ENCODE measurements at regions not wholly inside any gene's neighbourhood (a gene's known extent, or its start where the extent isn't known, plus 50 kb on each side); places are given as distances from the start of the nearest gene placed in this dataset.
A peak's percentile ranks its signal among the peaks of the same experiment; 100 is the strongest.

GRCh38 chr2:111667001-111667400 is 217.0 kb downstream of the ANAPC1 start:
- TF ChIP-seq CTCF (conservative IDR thresholded peaks at IDR 0.05; ENCODE audit: low read depth, low read length), result no peak
- DNase-seq (ENCODE audit: low read depth), result no peak

GRCh38 chr2:111667542-111668273 is 216.3 kb downstream of the ANAPC1 start:
- peak; percentile 84 for TF ChIP-seq CTCF (conservative IDR thresholded peaks at IDR 0.05; ENCODE audit: low read depth, low read length)
- peak; percentile 60 for DNase-seq (ENCODE audit: low read depth)
- H3K4me3 ChIP-seq (ENCODE audit: low read depth, low read length), result no peak overlapping the region

More at GRCh38 chr2:111667001-111667400, 217.0 kb downstream of the ANAPC1 start:
- H3K4me3 ChIP-seq (ENCODE audit: low read depth, low read length), result no peak overlapping the region

- no peak overlapping the region for H3K4me3 ChIP-seq (ENCODE audit: low read depth, low read length)
- no peak for TF ChIP-seq CTCF (conservative IDR thresholded peaks at IDR 0.05; ENCODE audit: low read depth, low read length)
- DNase-seq (ENCODE audit: low read depth), result no peak
Measured at GRCh38 chr2:111668274-111668616, 215.7 kb downstream of the ANAPC1 start.

GRCh38 chr2:111668741-111669140 is 215.3 kb downstream of the ANAPC1 start:
- no peak for DNase-seq (ENCODE audit: low read depth)
- no peak overlapping the region for H3K4me3 ChIP-seq (ENCODE audit: low read depth, low read length)
- no peak for TF ChIP-seq CTCF (conservative IDR thresholded peaks at IDR 0.05; ENCODE audit: low read depth, low read length)

- no peak for DNase-seq (ENCODE audit: low read depth)
- no peak overlapping the region for H3K4me3 ChIP-seq (ENCODE audit: low read depth, low read length)
- TF ChIP-seq CTCF (conservative IDR thresholded peaks at IDR 0.05; ENCODE audit: low read depth, low read length), result no peak
Measured at GRCh38 chr2:111669928-111670695, 213.9 kb downstream of the ANAPC1 start.

GRCh38 chr2:111670776-111671175 is 213.2 kb downstream of the ANAPC1 start:
- no peak overlapping the region for H3K4me3 ChIP-seq (ENCODE audit: low read depth, low read length)
- no peak for DNase-seq (ENCODE audit: low read depth)
- TF ChIP-seq CTCF (conservative IDR thresholded peaks at IDR 0.05; ENCODE audit: low read depth, low read length), result no peak

Measured in epithelial cell of proximal tubule (primary cell).